Body of pancreas (tissue), 4 donors: ENCODE measurements at regions not wholly inside any gene's neighbourhood (a gene's known extent, or its start where the extent isn't known, plus 50 kb on each side); places are given as distances from the start of the nearest gene placed in this dataset.

Experiments
- POLR2A ChIP-seq, 3 donors: fragments of 450-650 bp; IDR thresholded peaks; one replicate each; pipeline ENCODE4 v1.6.1; 2016; ENCODE audit warnings: antibody characterized with exemption in 3 of 3, mild to moderate bottlenecking in 2 of 3
- TF ChIP-seq, protein P1 (sequence below), 7 experiments: fragments of 450-650 bp in 4 of 7; fragments of 200-600 bp in 3 of 7; sonication (generic) in 3 of 7; IDR thresholded peaks; one replicate each; pipeline ENCODE4 v1.5.1; 2016 to 2019; ENCODE audit warnings: antibody characterized with exemption in 7 of 7

DNA sequence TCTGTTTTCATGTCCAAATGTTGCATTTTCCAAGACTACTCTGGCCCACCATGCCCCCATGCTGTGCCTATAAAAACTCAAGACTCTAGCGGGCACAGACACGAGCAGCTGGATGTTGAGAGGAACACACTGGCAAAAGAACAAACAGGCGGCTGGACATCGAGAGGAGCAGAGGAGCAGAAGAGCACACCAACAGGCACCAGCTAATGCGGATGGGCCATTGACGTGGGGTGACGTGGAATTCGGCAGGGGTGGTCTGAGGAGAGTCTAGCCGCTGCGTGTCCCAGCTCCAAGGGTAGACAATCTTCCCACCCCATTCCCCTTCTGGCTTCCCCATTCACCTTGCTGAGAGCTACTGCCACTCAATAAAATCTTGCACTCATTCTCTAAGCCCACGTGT, 54.4 kb upstream of the SMIM30 start:
- TF ChIP-seq, protein P1, sequence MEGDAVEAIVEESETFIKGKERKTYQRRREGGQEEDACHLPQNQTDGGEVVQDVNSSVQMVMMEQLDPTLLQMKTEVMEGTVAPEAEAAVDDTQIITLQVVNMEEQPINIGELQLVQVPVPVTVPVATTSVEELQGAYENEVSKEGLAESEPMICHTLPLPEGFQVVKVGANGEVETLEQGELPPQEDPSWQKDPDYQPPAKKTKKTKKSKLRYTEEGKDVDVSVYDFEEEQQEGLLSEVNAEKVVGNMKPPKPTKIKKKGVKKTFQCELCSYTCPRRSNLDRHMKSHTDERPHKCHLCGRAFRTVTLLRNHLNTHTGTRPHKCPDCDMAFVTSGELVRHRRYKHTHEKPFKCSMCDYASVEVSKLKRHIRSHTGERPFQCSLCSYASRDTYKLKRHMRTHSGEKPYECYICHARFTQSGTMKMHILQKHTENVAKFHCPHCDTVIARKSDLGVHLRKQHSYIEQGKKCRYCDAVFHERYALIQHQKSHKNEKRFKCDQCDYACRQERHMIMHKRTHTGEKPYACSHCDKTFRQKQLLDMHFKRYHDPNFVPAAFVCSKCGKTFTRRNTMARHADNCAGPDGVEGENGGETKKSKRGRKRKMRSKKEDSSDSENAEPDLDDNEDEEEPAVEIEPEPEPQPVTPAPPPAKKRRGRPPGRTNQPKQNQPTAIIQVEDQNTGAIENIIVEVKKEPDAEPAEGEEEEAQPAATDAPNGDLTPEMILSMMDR (IDR thresholded peaks at IDR 0.05), result no peak
- no peak for TF ChIP-seq POLR2A (IDR thresholded peaks at IDR 0.05)
